ENCODE measurements at regions not wholly inside any gene's neighbourhood (a gene's known extent, or its start where the extent isn't known, plus 50 kb on each side); places are given as distances from the start of the nearest gene placed in this dataset.

DNA sequence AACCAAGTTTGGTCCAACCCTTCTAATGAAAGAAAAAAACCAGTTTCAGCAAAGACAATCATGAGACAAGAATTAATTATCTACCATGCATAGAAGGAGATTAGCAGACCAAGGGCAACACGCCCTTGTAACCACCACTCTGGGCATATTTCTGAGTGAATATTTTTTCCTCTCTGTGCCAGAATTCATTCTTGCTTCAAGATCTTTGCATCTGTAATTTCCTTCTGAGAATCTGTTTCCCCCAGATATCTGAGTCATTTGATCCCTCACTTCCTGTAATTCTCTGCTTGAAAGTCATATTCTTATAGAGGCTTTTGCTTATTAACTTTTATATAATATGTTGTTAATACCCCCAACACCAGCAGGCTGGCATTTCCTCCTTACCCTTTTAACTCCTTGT, 243.7 kb downstream of the SLC16A7 start:
- no peak for DNase-seq

GRCh38 chr12:59843260-59843843, 247.5 kb downstream of the SLC16A7 start:
- DNase-seq = peak; percentile 44 to 50

DNA sequence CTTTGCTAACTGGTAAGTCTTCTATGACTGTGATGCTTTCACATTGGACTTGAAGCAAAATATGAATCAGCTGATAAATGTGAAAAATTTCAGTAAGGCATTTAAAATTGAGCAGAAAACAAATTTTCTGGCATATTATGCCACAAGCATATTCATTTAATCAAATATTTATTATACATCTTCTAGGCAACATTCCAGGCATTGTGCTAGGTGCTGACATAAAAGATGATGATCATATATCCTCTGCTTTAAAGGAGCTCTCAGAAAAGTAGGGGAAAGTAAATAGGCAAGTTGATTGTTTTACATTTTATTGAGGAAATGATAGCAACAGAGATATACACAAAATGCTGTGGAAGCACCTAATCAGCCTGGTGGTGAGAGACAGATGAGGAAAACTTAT, 248.9 kb downstream of the SLC16A7 start:
- DNase-seq = no peak

- DNase-seq = no peak
These were observed 249.5 kb downstream of the SLC16A7 start for GRCh38 chr12:59845293-59845692.

DNA sequence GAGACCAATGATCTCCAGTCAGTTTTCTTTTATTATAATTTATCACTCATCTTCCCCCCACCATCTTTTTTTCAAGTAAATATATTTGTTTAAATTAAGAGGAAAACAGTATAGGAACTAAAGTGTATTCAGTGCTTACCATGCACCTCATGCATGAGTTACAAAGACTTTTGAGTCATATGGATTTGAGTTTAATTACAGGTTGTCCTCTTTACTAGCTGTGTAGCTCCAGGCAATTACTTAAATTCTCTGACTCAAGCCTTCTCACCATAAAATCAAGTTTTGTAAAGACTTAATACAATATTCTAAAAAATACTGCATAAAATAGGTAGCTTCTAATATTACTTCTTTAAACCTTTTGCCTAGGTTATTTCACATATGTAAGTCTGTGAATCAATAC, 251.3 kb downstream of the SLC16A7 start:
- no peak for DNase-seq

DNA sequence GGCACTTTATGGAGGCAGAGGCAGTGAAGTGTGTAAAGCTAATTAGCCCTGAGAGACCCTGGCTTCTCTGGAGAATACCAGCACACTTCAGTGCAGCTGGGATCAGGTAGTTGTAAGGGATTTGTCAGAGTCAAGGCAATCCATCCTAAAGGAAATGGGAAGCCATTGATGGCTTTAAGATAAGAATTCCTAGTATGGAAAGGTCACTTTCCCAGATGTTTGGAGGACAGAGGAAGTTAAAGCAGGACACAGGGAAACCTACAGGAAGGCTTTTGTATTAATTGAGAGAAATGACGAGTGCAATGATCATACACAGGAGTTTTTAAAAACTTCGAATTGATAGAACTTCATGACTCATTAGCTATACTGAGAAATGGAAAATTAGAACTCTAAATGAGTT, 254.4 kb downstream of the SLC16A7 start:
- DNase-seq = peak in 1 of 2 experiments; percentile 1

GRCh38 chr12:59858508-59859170, 262.8 kb downstream of the SLC16A7 start:
- no peak for DNase-seq

GRCh38 chr12:59859171-59859510, 263.3 kb downstream of the SLC16A7 start:
- no peak for DNase-seq

GRCh38 chr12:59861635-59862034, 265.8 kb downstream of the SLC16A7 start:
- DNase-seq = no peak

DNA sequence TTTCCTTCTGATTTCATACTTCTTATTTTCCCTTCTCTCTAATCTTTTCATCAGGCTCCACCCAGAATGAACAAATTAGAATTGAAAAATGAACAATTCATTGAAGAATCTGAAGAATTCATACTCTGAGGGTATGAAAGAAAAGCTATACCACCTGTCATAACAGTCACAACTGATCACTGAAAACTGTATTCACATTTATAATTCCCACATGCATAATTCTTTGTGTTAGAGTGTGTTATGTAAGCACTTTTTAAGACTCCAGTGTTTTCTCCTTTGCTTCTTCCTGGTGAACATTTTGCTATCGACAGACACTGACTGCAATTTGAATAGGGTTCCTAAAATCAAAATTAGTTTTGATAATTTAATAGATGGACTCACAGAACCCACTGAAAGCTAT, 271.2 kb downstream of the SLC16A7 start:
- DNase-seq = no peak

DNA sequence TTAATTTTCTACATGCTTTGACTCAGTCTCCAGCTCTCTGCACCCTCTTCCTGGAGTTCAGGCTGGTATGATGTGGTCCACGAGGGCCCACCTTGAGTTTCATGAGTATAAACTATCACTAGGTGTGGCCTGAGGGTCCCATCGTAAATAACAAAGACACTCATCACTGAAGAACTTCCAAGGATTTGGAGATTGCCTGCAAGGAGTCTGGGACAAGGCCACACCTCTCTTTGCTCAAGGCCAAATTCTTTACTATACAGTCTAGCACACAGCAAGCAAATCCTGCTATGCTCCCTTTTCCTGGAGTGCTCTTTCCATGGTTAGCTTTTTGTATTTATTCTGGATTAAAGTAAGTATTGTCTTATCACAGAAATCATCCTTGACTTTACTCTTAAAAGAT, 271.9 kb downstream of the SLC16A7 start:
- no peak for DNase-seq

GRCh38 chr12:59871779-59872178, 275.9 kb downstream of the SLC16A7 start:
- DNase-seq = no peak

GRCh38 chr12:59873136-59873535, 277.3 kb downstream of the SLC16A7 start:
- DNase-seq = no peak

- no peak for DNase-seq
These were observed 279.0 kb downstream of the SLC16A7 start for GRCh38 chr12:59874781-59875180.

- no peak for DNase-seq
These were observed 290.4 kb downstream of the SLC16A7 start for GRCh38 chr12:59886131-59886733.

DNA sequence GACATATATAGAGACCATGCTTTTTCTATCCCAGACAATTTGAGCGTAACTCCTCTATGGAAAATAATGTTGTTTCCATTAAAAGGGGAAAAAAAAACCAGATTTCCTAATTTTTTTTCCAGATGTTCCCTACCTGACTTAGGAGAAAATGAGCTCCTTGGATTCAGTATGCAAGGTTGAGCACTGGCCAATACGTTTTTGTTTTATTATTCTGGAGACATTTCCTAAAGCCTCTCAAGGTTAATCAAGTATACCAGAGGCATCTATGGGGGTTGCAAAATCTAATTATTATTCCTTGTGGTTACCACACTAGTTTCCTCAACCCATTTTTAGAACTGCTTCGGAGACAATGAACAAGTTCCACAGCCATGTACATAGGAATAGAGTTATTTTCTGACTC, 291.3 kb downstream of the SLC16A7 start:
- DNase-seq = no peak

- no peak for DNase-seq
These were observed 295.2 kb downstream of the SLC16A7 start for GRCh38 chr12:59890896-59891579.

DNA sequence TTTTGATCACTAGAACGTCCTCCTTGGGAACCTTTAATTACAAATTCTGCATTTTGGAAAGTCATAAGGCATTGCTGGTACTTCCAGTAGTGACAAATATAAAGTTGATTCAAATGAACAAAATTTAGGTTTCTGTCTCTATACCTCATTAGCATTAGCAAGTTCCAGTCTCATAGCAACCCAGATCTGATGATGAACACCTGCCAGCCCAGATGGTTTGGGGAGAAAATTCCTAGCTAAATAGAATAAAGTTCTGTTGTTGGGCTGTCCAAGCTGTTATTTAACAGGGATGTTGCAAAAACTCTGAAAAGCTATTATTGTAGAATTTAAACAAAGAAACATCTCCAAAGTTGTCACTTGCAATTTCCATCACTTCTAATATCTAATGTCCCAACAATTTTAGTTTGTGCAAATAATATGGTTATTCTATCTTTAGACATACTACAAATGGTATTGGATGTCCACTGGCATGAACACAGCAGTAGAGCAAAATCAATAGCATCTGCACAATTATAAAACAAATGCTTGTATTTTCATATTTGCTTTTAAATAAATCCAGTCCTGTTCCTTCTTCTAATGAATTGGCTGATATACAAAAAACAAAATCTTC, 299.4 kb downstream of the SLC16A7 start:
- no peak for DNase-seq

DNA sequence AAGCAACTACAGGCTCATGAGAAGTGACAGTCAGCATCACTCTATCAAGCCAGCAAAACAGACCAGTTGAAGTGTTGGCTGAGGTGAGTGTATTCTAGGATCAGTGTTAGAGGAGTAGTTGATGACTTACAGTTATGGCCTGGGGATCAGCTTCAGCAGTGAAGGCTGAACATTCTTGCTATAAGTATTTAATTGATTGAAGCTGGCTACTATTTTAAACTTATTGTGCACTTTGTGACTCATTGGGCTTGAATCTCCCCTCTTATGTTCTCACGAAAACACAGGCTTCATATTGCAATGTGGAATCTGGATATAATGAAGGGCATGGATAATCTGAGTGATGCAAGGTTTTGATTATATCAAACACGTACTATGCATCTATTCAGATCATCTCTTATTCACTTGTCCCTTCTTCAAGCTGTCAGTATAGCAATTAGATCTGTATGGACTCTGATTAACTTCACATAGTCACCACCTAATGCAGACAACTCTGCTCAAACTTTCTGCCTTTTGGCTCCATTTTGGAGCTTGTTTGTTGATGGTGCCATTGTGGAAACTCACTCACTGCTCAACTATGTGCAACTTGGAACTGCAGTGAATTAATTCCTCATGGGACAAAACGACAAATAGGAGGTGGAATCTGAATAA, 309.2 kb downstream of the SLC16A7 start:
- DNase-seq = no peak

- no peak for DNase-seq
These were observed 315.7 kb downstream of the SLC16A7 start for GRCh38 chr12:59911516-59911915.

GRCh38 chr12:59916988-59917387, 321.2 kb downstream of the SLC16A7 start:
- no peak for DNase-seq

DNA sequence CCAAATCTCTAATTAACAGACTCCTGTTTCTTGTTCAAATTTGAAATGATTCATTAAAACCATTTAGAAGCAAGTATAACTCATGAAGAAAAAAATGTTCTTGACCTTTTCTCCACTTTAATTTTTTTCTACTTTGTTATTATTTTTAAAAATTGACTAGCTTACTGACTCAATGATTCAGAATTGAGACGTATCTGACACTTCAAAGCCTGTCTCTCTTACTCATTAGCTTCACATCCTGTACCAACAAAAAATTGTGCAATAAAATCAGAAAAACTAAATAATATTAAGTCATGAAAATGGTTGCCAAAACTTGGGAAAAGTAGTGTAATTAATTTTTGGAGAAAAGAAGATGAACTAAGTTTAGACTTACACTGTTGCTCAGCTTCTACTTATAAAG, 331.2 kb downstream of the SLC16A7 start:
- DNase-seq = no peak

- peak in 1 of 2 experiments; percentile 14 for DNase-seq
These were observed 332.6 kb downstream of the SLC16A7 start for GRCh38 chr12:59928416-59928815.
